GM18499 (cell line): ENCODE measurements at regions not wholly inside any gene's neighbourhood (a gene's known extent, or its start where the extent isn't known, plus 50 kb on each side); places are given as distances from the start of the nearest gene placed in this dataset.

Experiments used
- ATAC-seq: cut with Tn5 transposase; IDR thresholded peaks from one replicate; pipeline ENCODE4 v1.9.1; 2021; ENCODE audit warnings: moderate number of reproducible peaks; ENCODE audit not compliant: insufficient read depth, unreplicated experiment

DNA sequence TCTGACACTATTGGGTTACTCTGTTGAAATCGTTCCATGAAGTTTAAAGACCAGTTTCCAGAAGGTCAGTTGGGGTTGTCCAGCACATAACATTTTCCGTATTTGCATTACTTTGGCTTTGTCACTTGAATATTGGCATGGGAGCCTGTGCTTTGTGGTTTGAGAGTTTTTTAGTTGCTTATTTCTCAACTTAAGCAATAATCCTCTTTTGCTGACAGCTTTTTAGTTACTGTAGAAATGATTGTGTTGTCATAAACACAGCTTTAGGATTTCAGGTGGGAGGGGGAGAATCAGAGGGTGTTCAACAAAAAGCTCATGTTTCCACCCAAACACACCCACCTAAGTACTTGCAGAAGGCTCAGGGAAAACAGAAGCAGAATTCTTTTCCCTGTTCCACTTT, 210.7 kb upstream of the TLL1 start:
- ATAC-seq, result no peak

DNA sequence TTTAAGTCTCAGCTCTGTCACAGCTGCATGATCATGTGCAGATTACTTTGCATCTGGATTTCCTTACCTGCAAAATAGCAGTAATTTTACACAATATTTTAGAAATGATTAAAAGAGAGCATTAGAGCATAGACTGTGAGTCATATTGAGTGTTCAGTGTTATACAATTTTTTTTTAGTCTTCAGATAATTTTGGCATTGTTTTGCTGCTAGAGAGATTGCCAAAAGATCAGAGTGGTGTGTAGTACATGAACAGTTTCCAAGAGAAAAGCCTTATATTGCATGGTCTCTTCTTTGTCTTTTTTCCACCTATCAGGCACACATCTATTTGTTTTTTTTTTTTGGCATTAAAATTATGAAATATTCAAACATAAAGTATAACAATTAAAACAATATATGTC, 209.6 kb upstream of the TLL1 start:
- ATAC-seq, result no peak

DNA sequence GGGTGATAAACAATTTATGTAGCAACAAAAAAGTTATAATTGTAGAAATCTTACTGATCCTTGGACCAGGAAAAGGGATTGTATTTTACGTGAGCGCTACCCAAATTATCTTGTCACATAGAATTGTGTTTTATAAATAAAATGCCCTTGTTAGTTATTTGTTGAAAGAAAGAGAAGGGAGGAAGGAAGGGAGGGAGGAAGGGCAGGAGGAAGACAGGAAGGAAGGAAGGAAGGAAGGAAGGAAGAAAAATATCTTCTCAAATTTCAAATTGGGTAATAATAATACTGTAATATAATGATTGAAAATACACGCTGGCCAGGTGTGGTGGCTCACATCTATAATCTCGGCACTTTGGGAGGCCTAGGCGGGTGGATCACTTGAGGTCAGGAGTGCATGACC, 206.2 kb upstream of the TLL1 start:
- no peak for ATAC-seq

DNA sequence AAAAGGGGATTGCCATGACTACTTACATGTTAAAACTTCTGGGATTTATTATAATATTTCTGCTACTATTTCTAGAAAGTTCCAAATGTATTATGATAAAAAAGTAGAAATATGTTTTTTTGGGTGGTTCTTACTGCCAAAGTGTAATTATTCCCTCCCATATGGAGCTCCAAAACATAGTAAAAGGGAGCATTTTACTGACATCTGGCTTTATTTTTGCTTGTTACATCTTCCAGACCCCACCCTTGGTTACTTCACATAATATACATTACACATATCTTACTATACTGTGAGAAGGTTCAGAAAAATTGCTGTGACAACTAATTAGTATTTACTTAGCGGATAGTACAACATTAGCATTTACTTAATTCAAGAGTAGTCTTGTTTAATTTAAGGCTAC, 205.1 kb upstream of the TLL1 start:
- ATAC-seq, result no peak

DNA sequence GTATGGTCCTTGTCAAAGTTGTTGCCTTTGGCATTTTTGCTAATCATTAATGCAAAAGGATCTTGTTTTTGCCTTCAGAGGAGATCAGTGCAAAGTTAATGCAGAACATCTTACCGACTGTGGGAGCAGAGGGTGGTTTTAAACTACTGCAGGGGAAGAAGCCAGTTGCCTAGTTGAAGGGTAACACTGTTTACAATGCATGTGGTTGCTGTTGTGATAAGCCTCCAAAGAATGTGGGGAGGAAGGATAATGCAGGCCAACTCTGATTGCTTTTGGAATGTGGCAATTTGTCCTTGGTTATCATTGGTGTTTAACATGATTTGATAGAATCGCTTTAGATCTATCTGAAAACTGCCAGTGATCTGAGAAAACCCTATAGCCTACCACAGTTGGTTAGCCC, 204.3 kb upstream of the TLL1 start:
- no peak for ATAC-seq

DNA sequence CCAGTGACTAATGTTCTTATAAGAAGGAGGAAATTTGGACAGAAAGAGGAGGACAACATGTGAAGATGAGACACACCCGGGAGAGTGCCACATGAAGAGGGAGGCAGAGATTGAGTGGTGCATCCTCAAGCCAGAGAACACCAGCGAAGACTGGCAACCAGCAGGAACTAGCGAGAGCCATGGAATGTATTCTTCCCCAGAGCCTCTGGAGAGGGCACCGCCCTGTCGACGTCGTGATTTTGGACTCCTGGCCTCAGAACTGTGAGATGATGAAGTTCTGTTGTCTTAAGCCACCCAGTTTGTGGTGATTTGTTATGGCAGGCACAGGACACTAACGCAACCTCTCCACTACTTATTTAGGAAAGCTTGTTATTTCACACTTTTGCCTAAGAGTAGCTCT, 196.0 kb upstream of the TLL1 start:
- ATAC-seq, result no peak

DNA sequence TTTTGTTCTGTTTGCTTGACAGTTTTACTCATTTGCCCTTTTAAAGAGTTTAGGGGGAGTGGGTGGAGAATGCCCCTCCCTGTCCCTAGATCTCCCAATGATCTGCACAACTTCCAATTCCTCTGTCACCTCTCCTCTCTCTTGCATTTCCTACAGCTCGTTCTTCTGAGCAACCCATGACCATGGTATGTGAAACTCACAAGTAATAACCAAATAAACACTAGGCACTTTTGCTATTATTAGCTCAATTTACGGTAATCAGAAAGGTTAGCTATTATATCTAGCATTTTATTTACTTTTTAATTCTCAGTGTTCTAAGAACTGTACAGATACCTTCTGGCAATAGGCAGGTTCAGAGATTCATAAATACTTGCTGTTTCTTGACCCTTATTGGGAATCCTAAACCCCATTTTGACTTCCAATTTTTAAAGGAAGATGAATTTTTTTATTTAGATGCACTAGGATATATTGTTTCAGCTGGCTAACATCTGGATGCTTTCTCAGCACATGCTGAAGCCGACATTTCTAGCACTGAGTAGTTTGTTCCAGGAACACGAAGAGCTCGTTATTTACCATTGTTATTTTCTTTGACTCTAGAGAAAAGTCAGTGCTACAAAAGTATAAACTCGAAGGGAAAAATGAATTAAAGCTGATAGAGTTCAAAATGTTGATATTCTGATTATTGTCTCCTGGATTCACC, 194.7 kb upstream of the TLL1 start:
- ATAC-seq, result no peak

DNA sequence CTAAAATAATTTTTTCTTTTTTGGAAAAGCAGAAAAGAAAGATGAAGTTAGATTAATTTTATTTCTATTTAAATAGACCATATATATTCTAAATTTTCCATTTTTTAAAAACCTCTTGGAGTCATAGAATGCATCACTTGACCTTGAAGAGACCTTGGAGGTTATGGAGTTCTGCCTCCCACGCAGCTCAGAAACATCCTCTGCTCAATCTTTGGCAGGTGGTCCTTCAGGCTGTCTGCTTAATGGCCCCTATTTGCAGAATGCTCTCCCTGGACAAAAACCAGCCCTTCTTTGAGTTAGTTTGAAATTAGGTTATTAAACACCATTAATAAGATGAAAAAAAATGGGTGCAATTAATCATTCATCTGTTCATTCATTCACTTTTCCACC, 194.1 kb upstream of the TLL1 start:
- no peak for ATAC-seq

DNA sequence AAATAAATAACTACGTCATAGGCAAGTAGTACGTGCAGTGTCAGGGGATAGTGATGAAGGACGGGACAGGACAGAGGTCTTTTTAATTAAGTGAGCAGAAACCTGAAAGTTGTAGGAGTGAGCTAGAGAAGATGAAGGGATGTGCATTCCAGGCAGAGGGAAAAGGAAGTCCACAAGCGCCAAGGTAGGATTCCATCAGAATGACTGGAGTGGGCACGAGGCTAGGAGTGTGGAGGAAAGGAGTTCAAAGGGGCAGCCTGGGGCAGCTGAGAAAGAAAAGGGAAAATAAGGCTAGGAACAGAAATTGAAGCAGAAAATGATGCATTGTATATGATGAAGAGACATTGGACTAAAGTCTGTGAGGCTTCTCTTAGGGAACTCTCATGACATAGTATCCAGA, 192.2 kb upstream of the TLL1 start:
- ATAC-seq, result no peak

DNA sequence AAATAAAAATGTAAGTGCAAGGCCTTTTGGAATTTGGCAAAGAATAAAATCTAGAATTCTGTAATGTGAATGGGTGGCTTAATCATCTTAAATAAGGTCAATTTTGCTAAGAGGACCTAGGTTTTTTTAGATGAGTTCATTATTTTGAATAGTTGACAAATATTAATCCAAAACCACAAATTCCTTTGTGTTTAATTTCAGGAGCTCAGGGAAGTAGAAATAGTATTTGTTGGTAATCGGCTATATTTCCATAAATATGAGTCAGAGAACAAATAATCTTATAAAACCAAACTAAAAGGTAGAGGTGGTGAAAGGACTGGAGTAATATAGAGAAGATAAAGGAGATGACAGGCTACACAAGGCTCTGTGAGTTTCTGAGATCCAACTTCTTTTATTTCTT, 190.4 kb upstream of the TLL1 start:
- ATAC-seq, result no peak

DNA sequence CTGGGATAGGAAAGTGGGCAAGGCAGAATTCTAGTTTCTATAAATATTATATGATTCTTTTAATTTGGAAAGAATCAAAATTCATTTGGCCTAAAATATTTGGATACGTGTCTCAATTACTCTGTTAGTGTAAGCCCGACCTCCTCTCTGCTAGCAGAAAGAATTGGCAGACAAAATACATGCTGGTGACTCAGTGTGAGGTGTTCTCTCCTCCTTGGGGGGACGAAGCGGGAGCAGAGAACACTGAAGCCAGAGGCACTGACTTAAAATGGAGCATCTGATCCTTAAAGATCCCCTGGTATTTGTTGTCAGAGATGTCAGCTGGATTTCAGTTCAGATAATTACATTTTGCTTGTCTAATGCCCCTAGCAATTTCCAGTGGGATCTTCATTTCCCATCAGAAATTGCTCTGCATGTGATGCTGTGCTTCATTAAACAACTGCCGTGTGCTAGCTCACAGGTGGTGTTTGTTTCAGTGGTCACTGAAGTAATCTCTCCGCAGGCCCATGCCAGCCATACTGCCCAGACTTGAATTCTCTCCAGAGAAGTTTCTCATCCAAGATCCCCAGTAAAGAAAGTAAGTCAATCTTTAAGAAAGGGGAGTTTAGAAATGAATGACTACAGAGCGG, 188.7 kb upstream of the TLL1 start:
- ATAC-seq, result no peak

DNA sequence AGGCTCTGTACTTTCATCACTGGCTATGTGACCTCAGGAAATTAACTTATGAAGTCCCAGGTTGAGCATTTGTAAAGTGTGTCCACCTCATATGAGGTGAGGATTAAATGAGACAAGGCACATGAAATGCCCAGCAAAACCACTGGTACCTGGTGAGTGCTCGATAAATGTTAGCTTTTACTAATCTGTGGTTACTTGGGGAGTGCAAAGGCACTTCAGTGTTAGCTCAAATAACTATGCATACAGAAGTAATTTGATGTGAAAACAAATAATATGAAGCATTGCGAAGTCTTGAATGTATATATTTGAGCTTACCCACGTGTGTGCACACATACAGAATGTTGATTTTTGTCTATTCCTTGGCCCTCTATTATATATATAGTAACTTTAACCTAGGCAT, 186.3 kb upstream of the TLL1 start:
- ATAC-seq, result no peak

DNA sequence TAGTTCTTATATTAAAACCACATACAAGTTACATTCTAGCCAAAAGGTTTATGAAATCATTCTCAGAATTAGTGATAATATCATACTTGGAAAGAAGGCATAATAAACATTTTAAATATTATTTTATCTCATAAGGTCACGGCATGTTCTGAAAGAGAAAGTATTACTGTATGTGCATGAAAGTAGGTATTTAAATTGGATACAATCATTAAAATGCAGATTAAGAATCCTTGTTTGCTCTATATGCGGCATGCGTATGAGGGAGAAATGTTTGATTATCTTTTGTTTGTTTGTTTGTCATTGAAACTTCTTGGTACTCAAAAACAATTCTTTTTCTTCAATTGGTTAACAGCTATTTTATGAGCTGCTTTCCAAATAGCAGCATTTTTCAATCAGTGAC, 183.9 kb upstream of the TLL1 start:
- no peak for ATAC-seq

DNA sequence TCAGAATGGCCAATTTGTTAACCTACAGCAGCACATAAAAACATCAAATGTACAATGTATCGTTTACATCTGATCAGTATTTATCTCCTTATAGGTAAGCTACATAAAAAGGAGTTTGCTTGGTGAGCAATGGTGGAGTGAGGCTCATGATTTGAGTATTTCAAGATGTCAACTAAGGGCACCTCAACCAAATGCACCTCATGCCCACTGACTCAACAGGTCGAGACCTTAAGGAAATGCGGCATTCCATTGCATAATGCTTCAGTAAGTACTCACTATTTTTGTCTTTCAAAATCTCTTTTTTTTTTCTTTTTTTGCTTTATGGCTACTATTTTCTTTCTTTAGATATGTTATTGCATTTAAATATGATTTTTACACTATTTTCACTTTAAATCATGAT, 181.0 kb upstream of the TLL1 start:
- ATAC-seq, result no peak

DNA sequence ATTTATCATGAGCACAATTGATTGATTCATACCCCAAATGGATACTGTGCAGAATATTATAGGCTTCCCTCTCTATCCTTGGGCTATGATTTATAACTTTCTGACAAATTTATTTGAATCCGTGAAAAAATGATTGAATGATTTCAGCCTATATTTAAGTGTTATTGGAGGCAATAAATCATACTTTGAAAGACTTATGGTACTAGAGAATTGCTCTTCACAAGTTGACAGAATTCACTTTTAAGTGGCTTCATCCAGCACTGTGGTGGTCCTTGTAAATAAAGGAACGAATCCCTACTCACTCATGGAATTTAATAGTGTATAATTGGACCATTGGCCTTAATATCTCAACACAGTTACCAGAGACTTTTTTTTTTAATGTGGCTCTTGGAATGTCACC, 174.8 kb upstream of the TLL1 start:
- no peak for ATAC-seq

DNA sequence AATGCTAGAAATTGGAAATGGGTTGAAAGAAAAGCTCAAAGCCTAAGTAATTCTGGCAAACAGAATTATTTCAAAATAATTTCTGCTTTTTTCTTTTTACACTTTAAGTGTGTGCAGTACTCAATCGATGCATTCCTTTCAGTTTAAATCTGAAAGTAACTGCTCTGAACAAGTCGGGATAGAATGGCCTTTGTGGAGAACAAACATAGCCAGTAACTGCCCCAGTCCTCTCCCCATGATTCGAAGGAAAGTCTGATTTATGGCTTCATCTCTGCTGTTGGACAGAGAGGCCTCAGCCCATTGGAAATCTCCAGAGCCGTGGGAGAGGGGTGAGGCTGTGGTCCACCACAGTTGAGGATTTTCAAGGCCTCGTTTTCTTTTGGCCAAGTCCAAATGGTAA, 174.0 kb upstream of the TLL1 start:
- no peak for ATAC-seq

DNA sequence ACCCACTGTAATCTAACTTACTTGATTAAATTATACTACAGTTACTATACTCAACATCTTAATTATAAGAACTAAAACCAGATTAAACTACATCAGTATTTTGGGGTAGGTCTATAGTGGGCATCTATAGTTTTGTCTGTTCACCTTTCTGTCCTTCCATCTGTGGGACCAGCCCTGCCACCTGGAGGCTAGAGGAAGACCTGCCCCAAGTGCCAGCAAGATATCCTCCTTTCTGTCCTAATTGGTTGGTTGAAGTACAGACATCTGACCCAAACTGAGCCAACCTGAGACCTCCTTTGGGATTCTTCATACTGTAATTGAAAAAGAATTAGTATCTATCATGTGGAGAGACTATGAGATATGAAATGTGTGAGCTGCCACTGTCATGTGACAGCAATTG, 172.2 kb upstream of the TLL1 start:
- no peak for ATAC-seq

DNA sequence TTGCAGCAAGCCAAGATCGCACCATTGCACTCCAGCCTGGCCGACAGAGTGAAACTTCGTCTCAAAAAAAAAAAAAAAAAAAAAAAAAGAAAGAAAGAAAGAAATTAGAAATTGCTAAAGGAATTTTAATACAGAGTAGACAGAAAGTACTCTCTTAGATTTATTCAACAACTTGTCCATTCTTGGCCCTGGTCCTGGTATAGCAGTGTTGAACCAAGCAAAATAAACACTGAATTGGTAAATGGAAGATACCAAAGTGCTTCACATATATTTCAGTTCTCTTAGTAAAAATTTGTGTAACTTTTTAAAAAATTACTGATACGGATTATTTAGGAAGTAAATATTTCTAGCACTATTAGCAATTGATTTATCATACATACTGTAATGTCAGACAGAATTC, 165.9 kb upstream of the TLL1 start:
- ATAC-seq, result no peak

DNA sequence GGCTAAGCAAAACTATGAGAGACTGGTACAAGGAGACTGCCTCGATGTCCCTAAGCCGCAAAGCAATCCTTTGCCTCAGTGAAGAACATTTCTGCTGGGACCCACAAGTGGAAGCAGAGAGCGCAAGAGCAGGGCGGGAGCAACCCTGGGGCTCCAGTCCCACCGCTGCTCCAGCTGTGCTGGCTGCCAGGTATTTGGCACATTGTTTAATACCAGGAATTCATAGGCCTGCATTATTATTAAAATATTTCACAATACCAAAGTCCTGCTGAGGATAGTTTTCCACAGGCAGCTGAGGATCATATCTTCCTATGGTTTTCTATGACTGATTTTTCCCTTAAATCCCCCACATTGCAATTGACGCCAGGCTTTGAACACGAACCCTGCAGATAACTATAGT, 163.5 kb upstream of the TLL1 start:
- no peak for ATAC-seq

DNA sequence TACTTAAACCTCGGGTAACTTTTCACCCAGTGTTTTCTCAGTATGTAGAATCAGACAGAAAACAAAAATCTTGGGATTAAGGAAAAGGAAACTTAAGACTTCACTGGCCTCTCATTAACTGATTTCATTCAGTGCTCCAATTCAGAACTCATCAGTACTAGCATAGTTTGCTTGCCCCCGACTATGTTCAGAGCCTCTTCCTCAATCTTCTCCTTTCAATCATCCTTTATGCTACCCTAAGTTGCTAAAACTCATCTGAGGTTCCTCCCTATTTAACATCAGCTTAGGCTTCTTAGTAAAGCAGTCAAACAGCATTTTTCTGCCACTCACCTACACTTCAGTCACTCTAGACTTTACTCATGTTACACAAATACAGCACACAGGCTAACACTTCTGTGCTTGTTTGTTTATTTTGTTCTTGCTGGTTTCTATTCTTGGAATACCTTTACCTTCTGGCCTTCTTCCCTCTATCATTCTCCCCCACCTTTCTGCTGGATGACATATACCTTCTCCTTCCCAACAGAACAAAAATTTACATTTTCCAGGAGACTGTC, 163.0 kb upstream of the TLL1 start:
- no peak for ATAC-seq

DNA sequence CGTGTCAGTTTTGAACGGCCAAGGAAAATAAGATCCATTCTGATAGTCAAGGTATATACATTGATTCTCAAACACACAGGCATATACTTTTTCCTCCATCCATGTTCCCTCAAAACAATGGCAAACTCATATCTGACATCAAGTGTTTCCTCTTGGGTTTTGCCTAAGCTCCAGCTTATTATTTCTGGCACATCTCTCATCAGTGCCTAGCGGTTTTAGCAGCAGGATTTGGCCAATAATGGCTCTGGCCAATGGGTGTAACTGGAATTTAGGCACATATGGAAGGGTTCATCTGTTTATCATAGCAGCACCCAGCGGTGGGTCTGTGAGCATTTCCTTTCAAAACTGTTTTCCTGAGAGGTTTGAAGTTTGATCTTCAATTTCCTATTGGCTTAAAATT, 161.6 kb upstream of the TLL1 start:
- no peak for ATAC-seq

DNA sequence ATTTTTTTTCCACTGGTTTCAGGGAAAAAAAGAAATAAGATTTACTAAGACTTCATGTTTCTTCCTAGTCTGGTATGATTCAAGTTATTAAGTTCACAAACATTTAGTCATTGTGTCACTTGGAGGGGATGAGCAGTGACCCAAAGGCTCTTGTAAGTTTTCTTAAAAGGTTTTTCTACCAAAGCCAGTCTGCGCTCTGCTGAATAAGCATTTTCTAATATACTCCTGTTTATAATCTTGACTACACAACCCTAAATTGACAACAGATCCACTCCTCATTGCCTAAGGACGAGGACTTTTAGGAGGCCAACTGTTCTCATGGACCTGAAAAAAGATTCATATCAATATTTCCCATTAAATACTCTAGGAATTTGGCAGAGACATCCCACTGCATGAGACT, 161.1 kb upstream of the TLL1 start:
- ATAC-seq, result no peak
